ENCODE measurements at regions not wholly inside any gene's neighbourhood (a gene's known extent, or its start where the extent isn't known, plus 50 kb on each side); places are given as distances from the start of the nearest gene placed in this dataset.
"Not testable (repeated sequence)": the region's sequence is repeated elsewhere in the genome, so short reads cannot be mapped to it uniquely, and the experiment has no call there.

- DNase-seq: no peak
- intact Hi-C loops (cut with DNase I): no loop called here
- Histone ChIP-seq H3K27me3 (peaks cover 0 to 7% (median 0%) of the 10 kb centered on the region in 9 donors), H3K27ac (no peak overlapping the region), H3K36me3 (no peaks in the 10 kb centered on the region), H3K4me3 (no peak overlapping the region), H3K4me1 (peaks cover 0 to 9% (median 0%) of the 10 kb centered on the region in 12 donors), H3K9me3 (no peaks in the 10 kb centered on the region)
- TF ChIP-seq POLR2A (IDR thresholded peaks at IDR 0.05) (no peak), CTCF (IDR thresholded peaks at IDR 0.05) (no peak)
- ATAC-seq: no peak
- 84 to 87% (median 85%) methylated on average over 5 of the region's 5 CpGs for WGBS, 4 donors
These were observed 287.1 kb upstream of the DYNLRB2 start for GRCh38 chr16:80253741-80254140.

GRCh38 chr16:80250381-80250780 is 290.4 kb upstream of the DYNLRB2 start:
- no peak for TF ChIP-seq POLR2A (IDR thresholded peaks at IDR 0.05)
- no peak for TF ChIP-seq CTCF (IDR thresholded peaks at IDR 0.05)
- intact Hi-C loops (cut with DNase I): no loop called here
- no peak for ATAC-seq
- H3K27me3 ChIP-seq: peaks cover 0 to 7% (median 0%) of the 10 kb centered on the region in 9 donors
- peaks cover 0 to 9% (median 0%) of the 10 kb centered on the region in 12 donors for H3K4me1 ChIP-seq
- H3K36me3 ChIP-seq: no peaks in the 10 kb centered on the region
- no peak for DNase-seq
- no peaks in the 10 kb centered on the region for H3K9me3 ChIP-seq
- H3K27ac ChIP-seq: no peak overlapping the region
- WGBS, 4 donors: 68 to 90% (median 80%) methylated on average over 4 of the region's 4 CpGs
- no peak overlapping the region for H3K4me3 ChIP-seq

GRCh38 chr16:80243303-80243702 is 297.5 kb upstream of the DYNLRB2 start:
- DNase-seq; H3K27ac ChIP-seq; ATAC-seq; H3K4me1 ChIP-seq; H3K4me3 ChIP-seq; H3K27me3 ChIP-seq; H3K36me3 ChIP-seq; intact Hi-C loops (cut with DNase I): not testable (repeated sequence)
- peaks cover 0 to 25% (median 0%) of the 10 kb centered on the region in 12 donors for H3K9me3 ChIP-seq
- WGBS, 4 donors: 94 to 97% methylated on average over 11 to 23 of the region's 30 CpGs; no CpG with 5 or more reads in 2 of the 4 donors

DNA sequence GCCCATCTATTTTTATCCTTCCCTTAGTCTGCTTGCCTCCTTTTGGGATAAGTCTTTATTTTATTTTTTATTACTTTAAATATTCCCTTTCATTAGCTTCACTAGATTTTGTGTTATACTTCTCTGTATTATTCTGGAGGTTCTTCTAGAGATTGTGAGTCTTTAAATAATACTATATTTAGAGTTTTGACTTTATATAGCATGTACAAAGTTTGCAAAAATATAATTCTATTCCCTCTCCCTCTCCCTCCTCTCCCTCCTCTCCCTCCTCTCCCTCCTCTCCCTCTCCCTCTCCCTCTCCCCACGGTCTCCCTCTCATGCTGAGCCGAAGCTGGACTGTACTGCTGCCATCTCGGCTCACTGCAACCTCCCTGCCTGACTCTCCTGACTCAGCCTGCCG is 298.5 kb upstream of the DYNLRB2 start:
- H3K27ac ChIP-seq; DNase-seq; ATAC-seq; H3K36me3 ChIP-seq; H3K4me1 ChIP-seq; H3K27me3 ChIP-seq; H3K4me3 ChIP-seq; intact Hi-C loops (cut with DNase I): not testable (repeated sequence)
- WGBS, 4 donors: 83 to 95% (median 86%) methylated on average over 3 to 4 of the region's 4 CpGs
- H3K9me3 ChIP-seq: peaks cover 0 to 33% (median 0%) of the 10 kb centered on the region in 12 donors

GRCh38 chr16:80233097-80233835 is 307.5 kb upstream of the DYNLRB2 start:
- intact Hi-C loops (cut with DNase I): no loop called here
- Histone ChIP-seq H3K4me1 (peaks cover 0 to 4% (median 0%) of the 10 kb centered on the region in 12 donors), H3K4me3 (no peak overlapping the region), H3K27ac (no peak overlapping the region), H3K9me3 (peaks cover 0 to 9% (median 0%) of the 10 kb centered on the region in 12 donors), H3K27me3 (no peaks in the 10 kb centered on the region), H3K36me3 (no peaks in the 10 kb centered on the region)
- WGBS, 4 donors: 41 to 51% (median 46%) methylated on average over 8 of the region's 8 CpGs
- TF ChIP-seq CTCF (IDR thresholded peaks at IDR 0.05): no peak
- TF ChIP-seq POLR2A (IDR thresholded peaks at IDR 0.05): no peak
- ATAC-seq: no peak
- no peak for DNase-seq
